Heart left ventricle (tissue), 16 donors: ENCODE measurements at regions not wholly inside any gene's neighbourhood (a gene's known extent, or its start where the extent isn't known, plus 50 kb on each side); places are given as distances from the start of the nearest gene placed in this dataset.

Source experiments
- ATAC-seq, 4 donors: fragments of 200-7000 bp; cut with Tn5 transposase; one replicate each; pipeline ENCODE4 v1.9.1; 2020 to 2022; ENCODE audit warnings: moderate library complexity in 4 of 4, mild to moderate bottlenecking in 3 of 4, moderate number of reproducible peaks in 1 of 4
- DNase-seq, 5 donors: peaks; one replicate each; pipeline ENCODE4 v3.0.0-alpha.2; 2020
- H3K27ac ChIP-seq, 12 donors: fragments of 200-600 bp; sonication (generic) in 4 of 12; one replicate each; pipeline versions ENCODE4 v1.5.0 to v1.8.0; 2016 to 2022; ENCODE audit warnings: mild to moderate bottlenecking in 2 of 12
- H3K27me3 ChIP-seq, 9 donors: fragments of 200-600 bp; sonication (generic) in 2 of 9; one replicate each; pipeline versions ENCODE4 v1.5.1 to v1.8.0; 2016 to 2022; ENCODE audit warnings: mild to moderate bottlenecking in 3 of 9
- H3K36me3 ChIP-seq, 9 donors: fragments of 200-600 bp; sonication (generic) in 2 of 9; one replicate each; pipeline versions ENCODE4 v1.5.0 to v1.8.0; 2018 to 2022; ENCODE audit warnings: mild to moderate bottlenecking in 2 of 9
- H3K4me1 ChIP-seq, 12 donors: fragments of 200-600 bp; sonication (generic) in 4 of 12; one replicate each; pipeline versions ENCODE4 v1.5.0 to v1.8.0; 2016 to 2022; ENCODE audit warnings: mild to moderate bottlenecking in 3 of 12
- H3K4me3 ChIP-seq, 12 donors: fragments of 200-600 bp; sonication (generic) in 4 of 12; one replicate each; pipeline versions ENCODE4 v1.5.0 to v1.8.0; 2017 to 2022; ENCODE audit warnings: mild to moderate bottlenecking in 9 of 12, moderate library complexity in 4 of 12
- H3K9me3 ChIP-seq, 12 donors: fragments of 200-600 bp; sonication (generic) in 4 of 12; one replicate each; pipeline versions ENCODE4 v1.5.0 to v1.8.0; 2016 to 2022; ENCODE audit warnings: mild to moderate bottlenecking in 1 of 12
- CTCF ChIP-seq, 12 donors: fragments of 200-600 bp; sonication (generic) in 4 of 12; IDR thresholded peaks; one replicate each; pipeline versions ENCODE4 v1.5.0 to v1.8.0; 2018 to 2022; ENCODE audit warnings: antibody characterized with exemption in 12 of 12, mild to moderate bottlenecking in 5 of 12
- POLR2A ChIP-seq, 2 donors: fragments of 450-650 bp; IDR thresholded peaks; one replicate each; pipeline ENCODE4 v1.6.1; 2017; ENCODE audit warnings: antibody characterized with exemption in 2 of 2, mild to moderate bottlenecking in 2 of 2, moderate library complexity in 2 of 2
- WGBS, 4 donors: extraction: QIAGEN DNeasy Blood & Tissue Kit in 2 of 4; methylation state at CpG; one replicate each; pipeline versions ENCODE4 v1.1.5 to v1.1.7; 2013 to 2018; 5-methylcytosine and 5-hydroxymethylcytosine counted together
- intact Hi-C, 10 donors: fragments of 100-400 bp; cut with DNase I; formaldehyde crosslinking; loops; one replicate each; pipeline versions ENCODE4 v1.11.1 to v1.14.2; 2022
- donor health status: ischemic (EF 13 %, LVEDD 7.1; RV severe dilation, severe dysfunction).
- donor health status: healthy with polysubstance abuse.
- donor health status: DM: no; HTN: yes; CAD: no.
- donor health status: DM: no; HTN: no; CAD: no.
- donor health status: ischemic (EF 25% LVEDD 6.9; RV normal size, moderate dysfunction).
- donor health status: ischemic (EF 25% LVEDD 5.7; RV mildly dilated, moderate dysfunction).
- donor health status: healthy.
- donor health status: DM: yes; HTN: yes; CAD: no.
- donor health status: ischemic (EF 35%, LVEDD 5.7; RV mildly dilated, moderate dysfunction).
- donor health status: nonischemic (EF 11% LVEDD 7.7; RV severe dilation, severe dysfunction).
- donor health status: DM: yes; HTN: yes; CAD: no.
- donor health status: PGD.
- donor health status: ischemic (EF 29% LVEDD 5.4; RV normal size, mild dysfunction).
- donor health status: nonischemic (EF 23%, LVEDD 6.1; RV moderate dilation, normal function).

DNA sequence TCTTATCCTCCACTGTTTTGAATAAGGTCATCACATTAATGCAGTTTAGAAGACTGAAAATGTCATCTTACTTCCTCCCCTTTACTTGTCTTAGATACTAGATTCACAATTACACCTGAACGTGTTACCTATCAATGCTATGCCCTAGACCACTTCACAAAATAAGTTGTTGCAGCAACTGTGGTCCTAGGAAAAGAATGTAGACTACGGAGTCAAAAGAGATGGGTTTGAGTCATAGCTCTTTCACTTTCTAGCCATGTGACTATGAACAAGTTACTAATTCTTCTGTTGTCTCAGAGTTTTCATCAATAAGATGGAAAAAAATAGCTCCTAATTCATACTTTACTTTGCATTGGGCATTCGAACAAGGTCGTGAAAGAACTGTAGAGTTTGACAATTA is 164.3 kb upstream of the PREP start:
- no peak overlapping the region for H3K4me3 ChIP-seq
- H3K27ac ChIP-seq = no peak overlapping the region
- H3K4me1 ChIP-seq = peaks cover 0 to 3% (median 0%) of the 10 kb centered on the region in 12 donors
- no peaks in the 10 kb centered on the region for H3K36me3 ChIP-seq
- TF ChIP-seq POLR2A (IDR thresholded peaks at IDR 0.05) = no peak
- no peak for TF ChIP-seq CTCF (IDR thresholded peaks at IDR 0.05)
- no peaks in the 10 kb centered on the region for H3K27me3 ChIP-seq
- ATAC-seq (no peak), DNase-seq (no peak)
- intact Hi-C loops = no loop called here
- 85 to 90% (median 88%) methylated on average over 4 of the region's 4 CpGs for WGBS, 4 donors
- peaks cover 0 to 8% (median 0%) of the 10 kb centered on the region in 12 donors for H3K9me3 ChIP-seq

GRCh38 chr6:105566503-105566902 is 163.6 kb upstream of the PREP start:
- Histone ChIP-seq H3K4me1 (peaks cover 0 to 3% (median 0%) of the 10 kb centered on the region in 12 donors), H3K9me3 (peaks cover 0 to 13% (median 0%) of the 10 kb centered on the region in 12 donors), H3K27ac (no peak overlapping the region), H3K36me3 (no peaks in the 10 kb centered on the region), H3K27me3 (no peaks in the 10 kb centered on the region), H3K4me3 (no peak overlapping the region)
- intact Hi-C loops = no loop called here
- no peak for ATAC-seq
- DNase-seq = no peak
- 91 to 96% (median 94%) methylated on average over 6 of the region's 6 CpGs for WGBS, 4 donors
- TF ChIP-seq CTCF (IDR thresholded peaks at IDR 0.05) = no peak
- TF ChIP-seq POLR2A (IDR thresholded peaks at IDR 0.05) = no peak

GRCh38 chr6:105564121-105564902 is 161.4 kb upstream of the PREP start:
- no peak for TF ChIP-seq POLR2A (IDR thresholded peaks at IDR 0.05)
- ATAC-seq (no peak), DNase-seq (no peak)
- H3K36me3 ChIP-seq = no peaks in the 10 kb centered on the region
- H3K9me3 ChIP-seq = peaks cover 0 to 13% (median 0%) of the 10 kb centered on the region in 12 donors
- no peak overlapping the region for H3K27ac ChIP-seq
- intact Hi-C loops = no loop called here
- no peaks in the 10 kb centered on the region for H3K4me1 ChIP-seq
- WGBS, 4 donors = 91 to 93% (median 92%) methylated on average over 6 of the region's 6 CpGs
- no peak overlapping the region for H3K4me3 ChIP-seq
- H3K27me3 ChIP-seq = no peaks in the 10 kb centered on the region

DNA sequence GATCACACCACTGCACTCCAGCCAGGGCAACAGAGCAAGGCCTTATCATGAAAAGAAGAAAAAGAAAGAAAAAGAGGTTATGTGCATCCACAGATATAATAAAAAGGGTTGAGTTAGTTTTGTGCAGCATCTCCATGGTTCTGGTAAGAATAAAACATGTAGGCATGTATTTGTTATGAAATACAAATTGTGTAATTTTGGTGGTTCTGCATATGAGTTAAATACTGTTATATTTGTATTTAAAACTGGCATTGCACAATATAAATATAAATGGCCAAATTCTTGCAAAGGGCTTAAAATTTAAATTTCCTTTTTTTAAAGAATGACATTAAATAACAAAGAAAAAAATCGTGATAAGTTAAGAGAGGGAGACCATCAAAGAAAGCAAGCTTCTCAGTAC is 159.1 kb upstream of the PREP start:
- no peak for ATAC-seq
- intact Hi-C loops = no loop called here
- H3K4me1 ChIP-seq = no peaks in the 10 kb centered on the region
- TF ChIP-seq CTCF (IDR thresholded peaks at IDR 0.05) (no peak), POLR2A (IDR thresholded peaks at IDR 0.05) (no peak)
- peaks cover 0 to 13% (median 0%) of the 10 kb centered on the region in 12 donors for H3K9me3 ChIP-seq
- H3K27ac ChIP-seq = no peak overlapping the region
- no peaks in the 10 kb centered on the region for H3K36me3 ChIP-seq
- H3K4me3 ChIP-seq = no peak overlapping the region
- no peak for DNase-seq
- WGBS, 4 donors = 62 to 76% (median 74%) methylated on average over 1 of the region's 1 CpG
- no peaks in the 10 kb centered on the region for H3K27me3 ChIP-seq

DNA sequence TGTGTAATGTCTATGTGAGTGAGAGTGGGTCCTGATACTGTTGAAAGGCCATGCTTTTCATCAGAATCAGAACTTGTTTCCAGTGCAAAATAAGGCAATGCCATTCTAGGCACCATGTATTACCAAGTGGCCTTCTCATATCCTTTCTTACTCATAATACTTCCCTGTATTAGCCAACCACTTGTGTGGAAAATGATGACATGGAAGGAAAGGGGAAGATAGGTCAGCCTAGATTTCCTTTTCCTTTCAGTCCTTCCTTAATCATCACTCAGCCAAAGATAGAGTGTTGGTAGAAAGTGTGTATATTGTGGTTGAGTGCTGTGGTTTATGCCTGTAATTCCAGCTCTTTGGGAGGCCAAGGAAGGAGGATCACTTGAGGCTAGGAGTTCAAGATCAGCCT is 158.6 kb upstream of the PREP start:
- ATAC-seq (no peak), DNase-seq (no peak)
- H3K4me1 ChIP-seq = no peaks in the 10 kb centered on the region
- peaks cover 0 to 13% (median 0%) of the 10 kb centered on the region in 12 donors for H3K9me3 ChIP-seq
- intact Hi-C loops = no loop called here
- H3K27me3 ChIP-seq = no peaks in the 10 kb centered on the region
- no peak overlapping the region for H3K27ac ChIP-seq
- H3K36me3 ChIP-seq = no peaks in the 10 kb centered on the region
- no peak overlapping the region for H3K4me3 ChIP-seq
- TF ChIP-seq POLR2A (IDR thresholded peaks at IDR 0.05) (no peak), CTCF (IDR thresholded peaks at IDR 0.05) (no peak)
